22Rv1 (cell line): ENCODE measurements at regions not wholly inside any gene's neighbourhood (a gene's known extent, or its start where the extent isn't known, plus 50 kb on each side); places are given as distances from the start of the nearest gene placed in this dataset.

Source experiments
- H3K27ac ChIP-seq: fragments of 450-650 bp; 2 replicates; pipeline ENCODE4 v1.5.1; 2017
- ZFX ChIP-seq: fragments of 450-650 bp; IDR thresholded peaks from 2 replicates; pipeline ENCODE4 v1.6.1; 2017; ENCODE audit warnings: antibody characterized with exemption, borderline replicate concordance
- TF ChIP-seq, protein P1 (sequence below): fragments of 450-650 bp; IDR thresholded peaks from 2 replicates; pipeline ENCODE4 v1.5.1; 2017; ENCODE audit warnings: mild to moderate bottlenecking

DNA sequence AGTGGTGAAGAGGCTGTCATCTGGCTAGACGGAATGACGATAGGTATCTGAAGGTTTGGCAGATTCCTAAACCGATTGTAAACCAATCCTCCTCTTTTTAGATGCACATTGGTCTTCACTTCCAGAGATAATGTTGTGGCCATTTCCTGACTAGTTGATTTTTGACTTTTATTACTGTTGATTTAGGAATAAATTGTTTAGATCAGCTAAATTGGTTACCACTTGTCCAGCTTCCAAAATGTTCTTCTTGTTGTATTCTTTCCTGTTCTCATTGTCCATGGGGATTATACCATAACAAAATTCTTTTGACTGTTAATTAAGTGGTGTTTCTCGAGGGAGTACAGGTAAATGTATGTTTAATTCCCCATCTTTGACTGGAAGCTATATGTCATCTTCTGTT lies 119.7 kb downstream of the MACROH2A1 start:
- no peak for TF ChIP-seq ZFX
- TF ChIP-seq, protein P1, sequence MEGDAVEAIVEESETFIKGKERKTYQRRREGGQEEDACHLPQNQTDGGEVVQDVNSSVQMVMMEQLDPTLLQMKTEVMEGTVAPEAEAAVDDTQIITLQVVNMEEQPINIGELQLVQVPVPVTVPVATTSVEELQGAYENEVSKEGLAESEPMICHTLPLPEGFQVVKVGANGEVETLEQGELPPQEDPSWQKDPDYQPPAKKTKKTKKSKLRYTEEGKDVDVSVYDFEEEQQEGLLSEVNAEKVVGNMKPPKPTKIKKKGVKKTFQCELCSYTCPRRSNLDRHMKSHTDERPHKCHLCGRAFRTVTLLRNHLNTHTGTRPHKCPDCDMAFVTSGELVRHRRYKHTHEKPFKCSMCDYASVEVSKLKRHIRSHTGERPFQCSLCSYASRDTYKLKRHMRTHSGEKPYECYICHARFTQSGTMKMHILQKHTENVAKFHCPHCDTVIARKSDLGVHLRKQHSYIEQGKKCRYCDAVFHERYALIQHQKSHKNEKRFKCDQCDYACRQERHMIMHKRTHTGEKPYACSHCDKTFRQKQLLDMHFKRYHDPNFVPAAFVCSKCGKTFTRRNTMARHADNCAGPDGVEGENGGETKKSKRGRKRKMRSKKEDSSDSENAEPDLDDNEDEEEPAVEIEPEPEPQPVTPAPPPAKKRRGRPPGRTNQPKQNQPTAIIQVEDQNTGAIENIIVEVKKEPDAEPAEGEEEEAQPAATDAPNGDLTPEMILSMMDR, result no peak
- no peak overlapping the region for H3K27ac ChIP-seq

DNA sequence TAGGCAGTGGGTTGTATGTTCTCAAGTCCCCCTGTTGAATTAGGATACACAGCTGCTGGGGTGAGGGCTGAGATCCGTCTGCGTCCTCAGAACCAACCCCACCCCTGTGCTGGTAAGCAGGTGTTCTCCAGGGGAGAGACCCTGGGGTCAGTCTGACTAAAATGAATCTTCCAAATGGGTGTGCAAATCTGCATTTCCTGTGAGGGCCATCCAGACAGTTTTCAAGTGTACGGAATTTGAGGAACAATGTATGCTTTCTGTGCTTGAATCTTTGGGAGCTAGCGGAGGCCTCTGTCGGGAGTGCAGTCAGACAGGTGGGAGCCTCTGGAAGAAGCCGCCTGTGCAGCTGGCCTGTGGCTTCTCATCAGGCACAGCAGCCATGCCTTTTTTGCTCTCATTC lies 122.9 kb downstream of the MACROH2A1 start:
- TF ChIP-seq ZFX, result no peak
- TF ChIP-seq, protein P1, result no peak
- no peak overlapping the region for H3K27ac ChIP-seq

DNA sequence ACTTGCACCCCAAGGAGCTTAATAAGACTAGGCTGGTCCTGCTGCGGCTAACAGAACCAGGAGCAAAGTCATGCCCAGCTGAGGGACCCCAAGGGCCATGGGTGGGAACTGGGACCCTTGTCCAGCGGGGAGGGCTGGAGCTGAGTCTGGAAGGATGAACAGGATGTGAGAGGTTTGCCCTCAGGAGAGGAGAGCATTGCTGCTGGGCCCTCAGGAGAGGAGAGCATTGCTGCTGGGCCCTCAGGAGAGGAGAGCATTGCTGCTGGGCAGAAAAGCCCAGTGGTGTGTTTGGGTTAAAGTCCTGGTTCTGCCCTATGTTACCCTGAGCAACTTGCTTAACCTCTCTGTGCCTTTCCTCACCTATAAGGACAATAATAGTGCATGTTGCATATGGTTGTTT lies 125.8 kb downstream of the MACROH2A1 start:
- no peak overlapping the region for H3K27ac ChIP-seq
- TF ChIP-seq, protein P1, result no peak
- no peak for TF ChIP-seq ZFX

DNA sequence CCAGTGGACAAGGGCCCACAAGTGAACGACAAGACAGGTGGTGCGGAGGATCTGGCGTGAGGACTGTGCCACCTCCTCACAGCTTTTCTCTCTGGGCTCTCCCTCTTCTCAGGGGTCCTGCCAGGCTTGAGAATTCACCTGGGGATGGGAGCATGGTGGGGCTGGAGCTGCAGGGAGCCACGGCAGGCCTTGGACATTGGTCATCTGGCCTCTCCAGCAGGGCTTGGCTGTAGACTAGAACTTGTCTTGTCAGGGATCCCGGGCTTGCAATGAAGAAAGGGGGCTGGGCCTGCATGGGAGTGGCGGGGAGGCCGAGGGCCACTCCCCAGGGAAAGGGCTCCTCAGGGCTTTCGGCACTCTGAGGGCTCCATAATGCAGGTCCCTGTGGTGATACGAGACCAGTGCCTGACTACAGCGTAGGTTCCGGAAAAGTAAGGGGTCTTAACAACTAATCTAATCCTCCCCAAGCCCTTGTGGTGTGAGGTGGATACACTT lies 126.7 kb downstream of the MACROH2A1 start:
- TF ChIP-seq ZFX, result no peak
- TF ChIP-seq, protein P1, result no peak
- no peak overlapping the region for H3K27ac ChIP-seq

DNA sequence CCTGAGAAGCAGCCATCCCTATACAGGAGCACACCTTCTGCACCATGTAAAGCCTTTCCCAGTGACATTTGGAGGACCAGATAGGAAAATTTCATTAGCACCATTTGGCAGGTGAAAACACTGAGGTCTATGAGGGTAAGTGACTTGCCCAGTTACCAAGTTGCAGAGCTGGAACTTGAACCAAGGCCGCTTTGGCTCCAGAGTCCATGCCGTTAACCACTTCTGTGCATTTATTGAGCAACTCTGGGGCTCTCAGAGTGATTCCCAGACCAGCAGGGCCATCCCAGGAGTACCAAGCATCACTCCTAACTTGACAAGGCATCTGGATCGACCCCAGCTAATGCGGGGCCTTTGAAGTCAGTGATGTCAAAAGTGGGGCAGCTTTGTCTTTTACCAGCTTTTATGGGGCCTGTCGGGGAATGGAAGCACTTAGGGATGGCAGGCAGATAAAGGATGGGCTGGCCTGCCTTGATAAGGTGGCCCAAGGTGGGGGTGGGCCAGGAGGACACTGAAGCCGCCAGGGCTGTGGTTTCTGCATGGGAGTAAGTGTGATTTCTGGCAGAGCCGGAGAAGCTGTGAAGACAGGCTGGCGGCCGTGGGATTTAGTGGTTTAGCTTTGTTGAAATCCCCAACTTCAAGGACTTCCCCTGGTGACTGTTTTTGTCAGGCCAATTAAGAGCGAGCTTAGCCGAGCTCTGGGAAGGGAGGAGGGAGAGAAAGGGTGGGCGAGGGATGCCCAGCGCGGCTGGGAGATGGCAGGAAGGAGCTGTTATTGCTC lies 127.3 kb downstream of the MACROH2A1 start:
- TF ChIP-seq ZFX, result no peak
- TF ChIP-seq, protein P1, result no peak
- no peak overlapping the region for H3K27ac ChIP-seq

DNA sequence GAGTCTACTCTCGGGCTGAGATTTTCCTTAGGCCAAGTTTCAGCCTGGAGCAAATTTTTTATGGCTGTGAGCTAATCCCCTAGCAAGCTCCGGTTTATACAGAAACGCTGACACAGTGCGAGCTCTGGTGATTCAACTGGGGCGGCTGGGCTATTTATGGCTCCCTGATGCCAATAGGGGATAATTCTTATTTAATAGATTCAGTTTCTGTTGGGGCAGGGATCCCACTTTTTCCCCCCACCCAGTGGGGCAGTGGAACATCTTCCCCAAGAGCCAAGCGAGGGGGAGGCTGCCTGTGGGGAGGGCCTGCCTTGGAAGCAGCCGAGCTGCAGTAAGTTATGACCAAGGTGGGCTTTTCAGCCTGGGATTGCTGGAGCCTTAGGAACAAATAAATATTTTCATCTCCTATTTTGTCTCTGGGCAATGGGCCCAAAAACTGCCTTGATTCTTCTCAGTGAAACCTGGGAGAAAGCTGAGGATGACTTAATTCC lies 129.1 kb downstream of the MACROH2A1 start:
- no peak overlapping the region for H3K27ac ChIP-seq

More for the DNA sequence above, 129.1 kb downstream of the MACROH2A1 start:
- TF ChIP-seq, protein P1, result no peak
- no peak for TF ChIP-seq ZFX
